HCT116 (cell line): ENCODE measurements at regions not wholly inside any gene's neighbourhood (a gene's known extent, or its start where the extent isn't known, plus 50 kb on each side); places are given as distances from the start of the nearest gene placed in this dataset.

Experiments
- EZH2 ChIP-seq: fragments of 200-600 bp; sonication (generic); IDR thresholded peaks from 2 replicates; pipeline ENCODE4 v1.6.1; 2017; ENCODE audit warnings: antibody characterized with exemption, mixed run types
- EZH2phosphoT487 ChIP-seq: fragments of 200-600 bp; IDR thresholded peaks from 2 replicates; pipeline ENCODE4 v1.6.1; 2018; ENCODE audit warnings: antibody characterized with exemption, borderline replicate concordance
- POLR2A ChIP-seq: IDR thresholded peaks from 2 replicates; pipeline ENCODE4 v1.7.0; 2011; ENCODE audit warnings: borderline replicate concordance; ENCODE audit not compliant: insufficient read depth, insufficient read length; ENCODE audit errors: extremely low read depth
- REST ChIP-seq: IDR thresholded peaks from 2 replicates; pipeline ENCODE4 v1.6.1; 2012; ENCODE audit warnings: low read depth
- YY1 ChIP-seq: IDR thresholded peaks from 2 replicates; pipeline ENCODE4 v1.6.1; 2011; ENCODE audit warnings: low read length, low read depth, moderate library complexity, mild to moderate bottlenecking; ENCODE audit not compliant: insufficient replicate concordance; ENCODE audit errors: extremely low read depth
- TF ChIP-seq, protein P1 (sequence below), 3 experiments: fragments of 200-600 bp in 1 of 3; sonication (generic) in 1 of 3; IDR thresholded peaks in 2 of 3; conservative IDR thresholded peaks in 1 of 3; 2 replicates each; pipeline ENCODE4 v1.5.1; 2012 to 2017; ENCODE audit warnings: low read depth in 2 of 3, low read length in 2 of 3, antibody characterized with exemption in 1 of 3, borderline replicate concordance in 1 of 3, control low read depth in 1 of 3, mild to moderate bottlenecking in 1 of 3, mixed read lengths in 1 of 3, mixed run types in 1 of 3, moderate library complexity in 1 of 3; ENCODE audit not compliant: insufficient read depth in 1 of 3
- TF ChIP-seq, protein P2 (sequence below): IDR thresholded peaks from 2 replicates; pipeline ENCODE4 v1.6.1; 2012
- TF ChIP-seq, protein P3 (sequence below): IDR thresholded peaks from 2 replicates; pipeline ENCODE4 v1.6.1; 2012

GRCh38 chr13:75042807-75043206 lies 439.2 kb downstream of the TBC1D4 start:
- no peak for TF ChIP-seq YY1
- no peak for TF ChIP-seq POLR2A
- no peak for TF ChIP-seq REST
- TF ChIP-seq, protein P1, sequence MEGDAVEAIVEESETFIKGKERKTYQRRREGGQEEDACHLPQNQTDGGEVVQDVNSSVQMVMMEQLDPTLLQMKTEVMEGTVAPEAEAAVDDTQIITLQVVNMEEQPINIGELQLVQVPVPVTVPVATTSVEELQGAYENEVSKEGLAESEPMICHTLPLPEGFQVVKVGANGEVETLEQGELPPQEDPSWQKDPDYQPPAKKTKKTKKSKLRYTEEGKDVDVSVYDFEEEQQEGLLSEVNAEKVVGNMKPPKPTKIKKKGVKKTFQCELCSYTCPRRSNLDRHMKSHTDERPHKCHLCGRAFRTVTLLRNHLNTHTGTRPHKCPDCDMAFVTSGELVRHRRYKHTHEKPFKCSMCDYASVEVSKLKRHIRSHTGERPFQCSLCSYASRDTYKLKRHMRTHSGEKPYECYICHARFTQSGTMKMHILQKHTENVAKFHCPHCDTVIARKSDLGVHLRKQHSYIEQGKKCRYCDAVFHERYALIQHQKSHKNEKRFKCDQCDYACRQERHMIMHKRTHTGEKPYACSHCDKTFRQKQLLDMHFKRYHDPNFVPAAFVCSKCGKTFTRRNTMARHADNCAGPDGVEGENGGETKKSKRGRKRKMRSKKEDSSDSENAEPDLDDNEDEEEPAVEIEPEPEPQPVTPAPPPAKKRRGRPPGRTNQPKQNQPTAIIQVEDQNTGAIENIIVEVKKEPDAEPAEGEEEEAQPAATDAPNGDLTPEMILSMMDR (IDR thresholded peaks at IDR 0.05 in 2 of 3, conservative IDR thresholded peaks at IDR 0.05 in 1 of 3; ENCODE audit: borderline replicate concordance in 1 of 3, insufficient read depth in 1 of 3, low read depth in 2 of 3, low read length in 2 of 3) = no peak
- TF ChIP-seq, protein P2, sequence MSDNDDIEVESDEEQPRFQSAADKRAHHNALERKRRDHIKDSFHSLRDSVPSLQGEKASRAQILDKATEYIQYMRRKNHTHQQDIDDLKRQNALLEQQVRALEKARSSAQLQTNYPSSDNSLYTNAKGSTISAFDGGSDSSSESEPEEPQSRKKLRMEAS = no peak
- no peak for TF ChIP-seq EZH2phosphoT487
- TF ChIP-seq, protein P3, sequence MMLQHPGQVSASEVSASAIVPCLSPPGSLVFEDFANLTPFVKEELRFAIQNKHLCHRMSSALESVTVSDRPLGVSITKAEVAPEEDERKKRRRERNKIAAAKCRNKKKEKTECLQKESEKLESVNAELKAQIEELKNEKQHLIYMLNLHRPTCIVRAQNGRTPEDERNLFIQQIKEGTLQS = no peak
- no peak for TF ChIP-seq EZH2
